ENCODE measurements at regions not wholly inside any gene's neighbourhood (a gene's known extent, or its start where the extent isn't known, plus 50 kb on each side); places are given as distances from the start of the nearest gene placed in this dataset.

GRCh38 chr6:62390401-62390800 is 104.4 kb upstream of the KHDRBS2 start:
- no peak for TF ChIP-seq CTCF (IDR thresholded peaks at IDR 0.05; ENCODE audit: insufficient read depth, low read length, poor library complexity, severe bottlenecking)
- H3K4me3 ChIP-seq (replicated peaks; ENCODE audit: low read depth, low read length), result no peak overlapping the region
- no peak for DNase-seq (ENCODE audit: extremely low read depth, insufficient read length)
- H3K36me3 ChIP-seq (ENCODE audit: control insufficient read depth, insufficient read depth, low read length), result no peaks in the 10 kb centered on the region
- H3K27me3 ChIP-seq (replicated peaks; ENCODE audit: control insufficient read depth, insufficient read depth, low read length), result no peaks in the 10 kb centered on the region

GRCh38 chr6:62371453-62372210 is 85.6 kb upstream of the KHDRBS2 start:
- H3K4me3 ChIP-seq (replicated peaks; ENCODE audit: low read depth, low read length), result no peak overlapping the region
- TF ChIP-seq CTCF (IDR thresholded peaks at IDR 0.05; ENCODE audit: insufficient read depth, low read length, poor library complexity, severe bottlenecking), result no peak
- DNase-seq (ENCODE audit: extremely low read depth, insufficient read length), result no peak
- H3K36me3 ChIP-seq (ENCODE audit: control insufficient read depth, insufficient read depth, low read length), result no peaks in the 10 kb centered on the region
- H3K27me3 ChIP-seq (replicated peaks; ENCODE audit: control insufficient read depth, insufficient read depth, low read length), result no peaks in the 10 kb centered on the region

- DNase-seq (ENCODE audit: extremely low read depth, insufficient read length), result peak; percentile 0
- TF ChIP-seq CTCF (IDR thresholded peaks at IDR 0.05; ENCODE audit: insufficient read depth, low read length, poor library complexity, severe bottlenecking), result no peak
- Histone ChIP-seq H3K36me3 (ENCODE audit: control insufficient read depth, insufficient read depth, low read length) (no peaks in the 10 kb centered on the region), H3K27me3 (replicated peaks; ENCODE audit: control insufficient read depth, insufficient read depth, low read length) (no peaks in the 10 kb centered on the region), H3K4me3 (replicated peaks; ENCODE audit: low read depth, low read length) (no peak overlapping the region)
These were observed 81.6 kb upstream of the KHDRBS2 start for GRCh38 chr6:62367601-62368000.

- DNase-seq (ENCODE audit: extremely low read depth, insufficient read length), result no peak
- H3K36me3 ChIP-seq (ENCODE audit: control insufficient read depth, insufficient read depth, low read length), result no peaks in the 10 kb centered on the region
- H3K27me3 ChIP-seq (replicated peaks; ENCODE audit: control insufficient read depth, insufficient read depth, low read length), result no peaks in the 10 kb centered on the region
- no peak overlapping the region for H3K4me3 ChIP-seq (replicated peaks; ENCODE audit: low read depth, low read length)
- no peak for TF ChIP-seq CTCF (IDR thresholded peaks at IDR 0.05; ENCODE audit: insufficient read depth, low read length, poor library complexity, severe bottlenecking)
These were observed 76.1 kb upstream of the KHDRBS2 start for GRCh38 chr6:62362097-62362496.

GRCh38 chr6:62357835-62358234 is 71.8 kb upstream of the KHDRBS2 start:
- DNase-seq (ENCODE audit: extremely low read depth, insufficient read length), result no peak

More at GRCh38 chr6:62357835-62358234, 71.8 kb upstream of the KHDRBS2 start:
- TF ChIP-seq CTCF (IDR thresholded peaks at IDR 0.05; ENCODE audit: insufficient read depth, low read length, poor library complexity, severe bottlenecking), result no peak
- Histone ChIP-seq H3K36me3 (ENCODE audit: control insufficient read depth, insufficient read depth, low read length) (no peaks in the 10 kb centered on the region), H3K27me3 (replicated peaks; ENCODE audit: control insufficient read depth, insufficient read depth, low read length) (no peaks in the 10 kb centered on the region), H3K4me3 (replicated peaks; ENCODE audit: low read depth, low read length) (no peak overlapping the region)
